PC-3 (cell line): ENCODE measurements at regions not wholly inside any gene's neighbourhood (a gene's known extent, or its start where the extent isn't known, plus 50 kb on each side); places are given as distances from the start of the nearest gene placed in this dataset.

Experiments
- ATAC-seq: fragments of 200-7000 bp; cut with Tn5 transposase; 2 replicates; pipeline ENCODE4 v1.9.1; 2020; ENCODE audit warnings: mild to moderate bottlenecking, moderate library complexity
- BruUV-seq: library from RNA; stranded (reverse); fragments of 400-500 nt; replicated peaks from 2 replicates; lab custom pipeline; 2021; lab: Mats Ljungman, UMichigan
- CTCF ChIA-PET: fragments of 300-600 bp; sonication (Branson Sonifier 250); formaldehyde crosslinking; loops from one replicate; lab custom pipeline; 2022; ENCODE audit warnings: antibody characterized with exemption; lab: Charles Lee
- POLR2A ChIA-PET: fragments of 300-600 bp; sonication (Branson Sonifier 250); formaldehyde crosslinking; loops from one replicate; lab custom pipeline; 2022; ENCODE audit warnings: antibody characterized with exemption; ENCODE audit not compliant: unreplicated experiment; lab: Charles Lee
- DNase-seq: peaks from one replicate; pipeline ENCODE4 v3.0.0-alpha.2; 2015
- H2AFZ ChIP-seq: fragments of 300-600 bp; sonication (generic); 2 replicates; pipeline ENCODE4 v1.6.0; 2016; ENCODE audit warnings: antibody characterized with exemption, low read length
- H3F3A ChIP-seq: fragments of 300-600 bp; sonication (generic); one replicate; pipeline ENCODE4 v1.6.0; 2017; ENCODE audit warnings: antibody characterized with exemption, low read length, control low read depth, mild to moderate bottlenecking; ENCODE audit not compliant: unreplicated experiment
- H3K27ac ChIP-seq: fragments of 300-600 bp; sonication (generic); 2 replicates; pipeline ENCODE4 v1.5.1; 2016; ENCODE audit warnings: mild to moderate bottlenecking, low read length
- H3K27me3 ChIP-seq: fragments of 300-600 bp; sonication (generic); 2 replicates; pipeline ENCODE4 v1.6.1; 2016; ENCODE audit warnings: low read length, mixed read lengths
- H3K36me3 ChIP-seq: fragments of 300-600 bp; sonication (generic); 2 replicates; pipeline ENCODE4 v1.6.1; 2016; ENCODE audit warnings: low read depth, mixed run types, low read length, mixed read lengths
- H3K4me1 ChIP-seq: fragments of 300-600 bp; sonication (generic); 2 replicates; pipeline ENCODE4 v1.5.1; 2016; ENCODE audit warnings: low read length; ENCODE audit not compliant: insufficient read depth
- H3K4me2 ChIP-seq: fragments of 300-600 bp; sonication (generic); 2 replicates; pipeline ENCODE4 v1.6.0; 2016; ENCODE audit warnings: low read length
- H3K4me3 ChIP-seq: fragments of 300-600 bp; sonication (generic); 2 replicates; pipeline ENCODE4 v1.5.1; 2016; ENCODE audit warnings: mild to moderate bottlenecking, low read length, mixed read lengths
- H3K79me2 ChIP-seq: fragments of 300-600 bp; sonication (generic); 2 replicates; pipeline ENCODE4 v1.6.1; 2017; ENCODE audit warnings: low read length, mixed read lengths
- H3K9ac ChIP-seq: fragments of 300-600 bp; sonication (generic); 2 replicates; pipeline ENCODE4 v1.6.0; 2016; ENCODE audit warnings: mild to moderate bottlenecking, low read length
- H3K9me2 ChIP-seq: fragments of 300-600 bp; sonication (generic); replicated peaks from 2 replicates; pipeline ENCODE4 v1.6.1; 2016; ENCODE audit warnings: mixed run types, low read length, mixed read lengths
- H3K9me3 ChIP-seq: fragments of 300-600 bp; sonication (generic); 2 replicates; pipeline ENCODE4 v1.6.1; 2016; ENCODE audit warnings: low read length, mixed read lengths
- H4K20me1 ChIP-seq: fragments of 300-600 bp; sonication (generic); 2 replicates; pipeline ENCODE4 v1.6.1; 2016; ENCODE audit warnings: low read length, mixed read lengths
- CTCF ChIP-seq: fragments of 300-600 bp; sonication (generic); conservative IDR thresholded peaks from 2 replicates; pipeline ENCODE4 v1.5.1; 2017; ENCODE audit warnings: antibody characterized with exemption, low read depth, mild to moderate bottlenecking, low read length
- EZH2 ChIP-seq: fragments of 300-600 bp; sonication (generic); IDR thresholded peaks from one replicate; pipeline ENCODE4 v1.6.1; 2017; ENCODE audit warnings: antibody characterized with exemption, mild to moderate bottlenecking, low read length; ENCODE audit not compliant: unreplicated experiment
- EZH2phosphoT487 ChIP-seq: fragments of 300-600 bp; sonication (generic); IDR thresholded peaks from 2 replicates; pipeline ENCODE4 v1.6.1; 2018; ENCODE audit warnings: mild to moderate bottlenecking, antibody characterized with exemption, low read length, borderline replicate concordance
- intact Hi-C: fragments of 100-400 bp; cut with micrococcal nuclease; formaldehyde crosslinking; loops from 2 replicates; pipeline ENCODE4 v1.9.0; 2023

- BruUV-seq, result no TSS peak
- no peak overlapping the region for H3K27ac ChIP-seq
- no peaks in the 10 kb centered on the region for H3K9me2 ChIP-seq
- no peaks in the 10 kb centered on the region for H3F3A ChIP-seq
- H2AFZ ChIP-seq, result no peak overlapping the region
- no peaks in the 10 kb centered on the region for H3K36me3 ChIP-seq
- ATAC-seq (no peak), DNase-seq (no peak)
- no peak for TF ChIP-seq EZH2
- no peak for TF ChIP-seq CTCF
- no peak for TF ChIP-seq EZH2phosphoT487
- H3K4me2 ChIP-seq, result no peak overlapping the region
- intact Hi-C loops, result no loop called here
- no peak overlapping the region for H3K4me3 ChIP-seq
- no peaks in the 10 kb centered on the region for H4K20me1 ChIP-seq
- CTCF ChIA-PET, result no interaction called here
- no peaks in the 10 kb centered on the region for H3K4me1 ChIP-seq
- no peaks in the 10 kb centered on the region for H3K27me3 ChIP-seq
- no peak overlapping the region for H3K9ac ChIP-seq
- POLR2A ChIA-PET, result no interaction called here
- H3K79me2 ChIP-seq, result no peaks in the 10 kb centered on the region
- H3K9me3 ChIP-seq, result no peaks in the 10 kb centered on the region
Observed at GRCh38 chr9:118946669-118947068, 422.6 kb downstream of the BRINP1 start.

GRCh38 chr9:118954857-118955256, 414.4 kb downstream of the BRINP1 start:
- POLR2A ChIA-PET, result no interaction called here
- no TSS peak for BruUV-seq

More at GRCh38 chr9:118954857-118955256, 414.4 kb downstream of the BRINP1 start:
- CTCF ChIA-PET, result no interaction called here
- Histone ChIP-seq H3K27me3 (no peaks in the 10 kb centered on the region), H3K36me3 (no peaks in the 10 kb centered on the region), H3K79me2 (no peaks in the 10 kb centered on the region), H3K4me3 (no peak overlapping the region), H4K20me1 (no peaks in the 10 kb centered on the region), H3K9me2 (no peaks in the 10 kb centered on the region), H3K4me2 (no peak overlapping the region), H2AFZ (no peak overlapping the region), H3K9me3 (no peaks in the 10 kb centered on the region; the same call in 1 of the 2 replicates), H3K27ac (no peak overlapping the region), H3F3A (no peaks in the 10 kb centered on the region), H3K4me1 (no peaks in the 10 kb centered on the region), H3K9ac (no peak overlapping the region)
- ATAC-seq (no peak), DNase-seq (no peak)
- intact Hi-C loops, result no loop called here
- TF ChIP-seq EZH2phosphoT487 (no peak), CTCF (no peak), EZH2 (no peak)
